ENCODE measurements at regions not wholly inside any gene's neighbourhood (a gene's known extent, or its start where the extent isn't known, plus 50 kb on each side); places are given as distances from the start of the nearest gene placed in this dataset.

DNA sequence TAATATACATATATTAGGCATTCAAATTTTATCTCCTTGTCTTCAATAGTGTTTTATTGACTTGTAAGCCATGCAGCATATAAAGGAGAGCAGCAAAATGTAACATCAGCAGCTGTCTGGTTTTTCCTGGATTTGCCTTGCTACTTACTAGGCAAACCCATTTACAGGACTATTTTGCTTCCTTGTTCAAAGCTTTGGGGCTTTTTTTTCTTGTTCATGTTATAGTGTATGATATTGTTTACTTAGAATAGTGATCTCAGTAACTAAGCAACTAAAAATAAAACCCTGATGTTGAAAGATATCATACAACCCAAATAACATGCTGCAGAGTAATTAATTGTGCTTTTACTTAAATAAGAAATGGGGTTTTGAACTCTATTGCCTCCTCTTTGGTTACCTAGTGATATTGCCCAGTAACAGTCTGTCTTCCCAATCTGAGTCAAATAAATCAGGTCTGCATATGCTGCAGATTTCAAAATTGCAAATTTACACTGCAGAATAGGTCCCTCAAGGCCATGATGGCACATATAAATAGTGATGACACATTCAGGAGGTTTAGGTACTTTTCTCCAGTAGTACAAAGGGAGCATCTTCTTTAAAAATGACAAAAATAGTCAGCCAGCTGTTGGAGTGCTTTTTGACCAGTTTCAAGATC is 578.1 kb upstream of the NECTIN3 start:
- no peaks in the 10 kb centered on the region for H3K4me1 ChIP-seq
- DNase-seq (no peak), ATAC-seq (ENCODE audit: low FRiP score in 2 of 2) (no peak)

DNA sequence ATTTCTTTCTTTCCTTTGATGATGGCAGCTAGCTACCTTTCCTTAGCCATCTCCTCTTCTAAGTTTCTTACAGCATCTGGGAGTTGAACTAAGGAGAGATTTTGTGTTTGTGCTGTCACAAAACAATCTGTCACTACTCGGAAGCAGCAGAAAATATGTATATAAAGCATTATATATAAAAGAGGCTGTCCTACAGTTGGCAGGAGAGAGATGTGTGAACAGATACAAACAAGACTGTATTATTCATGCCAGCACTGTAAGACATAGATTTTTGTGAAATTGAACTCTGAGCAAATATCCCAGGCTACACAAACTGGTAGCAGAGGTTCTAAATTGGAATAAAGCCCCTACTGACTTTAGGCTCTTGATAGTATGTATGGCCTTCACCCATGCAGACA is 577.5 kb upstream of the NECTIN3 start:
- H3K27me3 ChIP-seq: no peaks in the 10 kb centered on the region
- ATAC-seq (ENCODE audit: low FRiP score in 2 of 2) (no peak), DNase-seq (no peak)
- no peaks in the 10 kb centered on the region for H3K9me3 ChIP-seq
- H3K27ac ChIP-seq: no peak overlapping the region
- H3K36me3 ChIP-seq: no peaks in the 10 kb centered on the region
- TF ChIP-seq, protein P1, sequence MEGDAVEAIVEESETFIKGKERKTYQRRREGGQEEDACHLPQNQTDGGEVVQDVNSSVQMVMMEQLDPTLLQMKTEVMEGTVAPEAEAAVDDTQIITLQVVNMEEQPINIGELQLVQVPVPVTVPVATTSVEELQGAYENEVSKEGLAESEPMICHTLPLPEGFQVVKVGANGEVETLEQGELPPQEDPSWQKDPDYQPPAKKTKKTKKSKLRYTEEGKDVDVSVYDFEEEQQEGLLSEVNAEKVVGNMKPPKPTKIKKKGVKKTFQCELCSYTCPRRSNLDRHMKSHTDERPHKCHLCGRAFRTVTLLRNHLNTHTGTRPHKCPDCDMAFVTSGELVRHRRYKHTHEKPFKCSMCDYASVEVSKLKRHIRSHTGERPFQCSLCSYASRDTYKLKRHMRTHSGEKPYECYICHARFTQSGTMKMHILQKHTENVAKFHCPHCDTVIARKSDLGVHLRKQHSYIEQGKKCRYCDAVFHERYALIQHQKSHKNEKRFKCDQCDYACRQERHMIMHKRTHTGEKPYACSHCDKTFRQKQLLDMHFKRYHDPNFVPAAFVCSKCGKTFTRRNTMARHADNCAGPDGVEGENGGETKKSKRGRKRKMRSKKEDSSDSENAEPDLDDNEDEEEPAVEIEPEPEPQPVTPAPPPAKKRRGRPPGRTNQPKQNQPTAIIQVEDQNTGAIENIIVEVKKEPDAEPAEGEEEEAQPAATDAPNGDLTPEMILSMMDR (IDR thresholded peaks at IDR 0.05): no peak
- no peak for TF ChIP-seq POLR2A (IDR thresholded peaks at IDR 0.05)
- TF ChIP-seq POLR2AphosphoS5 (IDR thresholded peaks at IDR 0.05): no peak
- TF ChIP-seq EP300 (IDR thresholded peaks at IDR 0.05): no peak
- H3K4me3 ChIP-seq: no peak overlapping the region
- H3K4me1 ChIP-seq: no peaks in the 10 kb centered on the region
- 50 to 67% methylated on average over 1 of the region's 1 CpG for WGBS, 2 donors

More for the DNA sequence above, 578.1 kb upstream of the NECTIN3 start:
- TF ChIP-seq POLR2AphosphoS5 (IDR thresholded peaks at IDR 0.05): no peak
- TF ChIP-seq EP300 (IDR thresholded peaks at IDR 0.05): no peak
- TF ChIP-seq, protein P1 (IDR thresholded peaks at IDR 0.05): no peak
- TF ChIP-seq POLR2A (IDR thresholded peaks at IDR 0.05): no peak
- no peaks in the 10 kb centered on the region for H3K9me3 ChIP-seq
- H3K36me3 ChIP-seq: no peaks in the 10 kb centered on the region
- H3K4me3 ChIP-seq: no peak overlapping the region
- no peak overlapping the region for H3K27ac ChIP-seq
- no peaks in the 10 kb centered on the region for H3K27me3 ChIP-seq

DNA sequence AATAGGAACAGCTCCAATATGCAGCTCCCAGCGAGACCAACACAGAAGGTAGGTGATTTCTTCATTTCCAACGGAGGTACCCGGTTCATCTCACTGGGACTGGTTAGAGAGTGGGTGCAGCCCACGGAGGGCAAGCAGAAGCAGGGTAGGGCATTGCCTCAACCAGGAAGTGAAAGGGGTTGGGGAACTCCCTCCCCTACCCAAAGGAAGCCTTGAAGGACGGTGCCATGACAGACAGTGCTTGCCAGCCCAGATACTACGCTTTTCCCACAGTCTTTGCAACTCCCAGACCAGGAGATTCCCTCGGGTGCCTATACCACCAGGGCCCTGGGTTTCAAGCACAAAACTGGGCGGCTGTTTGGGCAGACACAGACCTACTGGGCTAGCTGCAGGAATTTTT is 576.9 kb upstream of the NECTIN3 start:
- Histone ChIP-seq H3K27me3 (no peaks in the 10 kb centered on the region), H3K9me3 (no peaks in the 10 kb centered on the region), H3K4me1 (no peaks in the 10 kb centered on the region), H3K4me3 (no peak overlapping the region), H3K36me3 (no peaks in the 10 kb centered on the region), H3K27ac (no peak overlapping the region)
- DNase-seq: no peak
- TF ChIP-seq EP300 (IDR thresholded peaks at IDR 0.05) (no peak), POLR2A (IDR thresholded peaks at IDR 0.05) (no peak), POLR2AphosphoS5 (IDR thresholded peaks at IDR 0.05) (no peak)
- TF ChIP-seq, protein P1 (IDR thresholded peaks at IDR 0.05): no peak
- WGBS, 2 donors: 86 to 91% methylated on average over 8 of the region's 8 CpGs
- no peak for ATAC-seq (ENCODE audit: low FRiP score in 2 of 2)

DNA sequence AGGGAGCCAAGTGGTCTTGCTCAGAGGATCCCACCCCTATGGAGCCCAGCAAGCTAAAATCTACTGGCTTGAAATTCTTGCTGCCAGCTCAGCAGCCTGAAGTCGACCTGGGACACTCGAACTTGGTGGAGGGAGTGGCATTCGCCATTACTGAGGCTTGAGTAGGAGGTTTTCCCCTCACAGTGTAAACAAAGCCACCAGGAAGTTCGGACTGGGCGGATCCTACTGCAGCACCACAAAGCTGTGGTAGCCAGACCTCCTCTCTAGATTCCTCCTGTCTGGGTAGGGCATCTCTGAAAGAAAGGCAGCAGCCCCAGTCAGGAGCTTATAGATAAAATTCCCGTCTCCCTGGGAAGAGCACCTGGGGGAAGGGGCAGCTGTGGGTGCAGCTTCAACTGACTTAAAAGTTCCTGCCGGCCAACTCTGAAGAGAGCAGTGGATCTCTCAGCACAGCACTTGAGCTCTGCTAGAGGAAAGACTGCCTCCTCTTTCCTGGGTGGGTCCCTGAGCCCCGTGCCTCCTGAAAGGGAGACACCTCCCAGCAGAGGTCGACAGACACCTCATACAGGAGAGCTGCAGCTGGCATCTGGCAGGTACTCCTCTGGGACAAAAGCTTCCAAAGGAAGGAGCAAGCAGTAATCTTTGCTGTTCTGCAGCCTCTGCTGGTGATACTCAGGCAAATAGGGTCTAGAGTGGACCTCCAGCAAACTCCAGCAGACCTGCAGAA is 576.3 kb upstream of the NECTIN3 start:
- WGBS, 2 donors: 20 to 66% methylated on average over 1 to 9 of the region's 9 CpGs
- no peaks in the 10 kb centered on the region for H3K9me3 ChIP-seq
- no peaks in the 10 kb centered on the region for H3K36me3 ChIP-seq

More for the DNA sequence above, 576.3 kb upstream of the NECTIN3 start:
- no peak for ATAC-seq (ENCODE audit: low FRiP score in 2 of 2)
- TF ChIP-seq POLR2AphosphoS5 (IDR thresholded peaks at IDR 0.05) (no peak), EP300 (IDR thresholded peaks at IDR 0.05) (no peak), POLR2A (IDR thresholded peaks at IDR 0.05) (no peak)
- TF ChIP-seq, protein P1 (IDR thresholded peaks at IDR 0.05): no peak
- H3K27me3 ChIP-seq: no peaks in the 10 kb centered on the region
- H3K27ac ChIP-seq: no peak overlapping the region
- no peaks in the 10 kb centered on the region for H3K4me1 ChIP-seq
- peak in 1 of 2 donors; percentile 68 for DNase-seq
- no peak overlapping the region for H3K4me3 ChIP-seq
